ENCODE measurements at regions not wholly inside any gene's neighbourhood (a gene's known extent, or its start where the extent isn't known, plus 50 kb on each side); places are given as distances from the start of the nearest gene placed in this dataset.

GRCh38 chrX:74251006-74251930 lies 52.7 kb upstream of the ZCCHC13 start:
- Histone ChIP-seq H3K36me3 (ENCODE audit: insufficient read depth, low read length) (peaks cover 23% of the 10 kb centered on the region), H3K4me2 (ENCODE audit: low read length) (no peak overlapping the region), H3K4me1 (ENCODE audit: control insufficient read depth, insufficient read depth, low read length) (peaks cover 19% of the 10 kb centered on the region), H3K9me3 (replicated peaks; ENCODE audit: low read length) (no peaks in the 10 kb centered on the region), H3K4me3 (ENCODE audit: low read length) (no peak overlapping the region), H3K27me3 (ENCODE audit: control insufficient read depth, insufficient read depth, low read length) (peaks cover 11% of the 10 kb centered on the region), H3K9ac (ENCODE audit: low read depth, low read length) (no peak overlapping the region)

GRCh38 chrX:74250574-74250973 lies 53.4 kb upstream of the ZCCHC13 start:
- Histone ChIP-seq H3K4me1 (ENCODE audit: control insufficient read depth, insufficient read depth, low read length) (peaks cover 19% of the 10 kb centered on the region), H3K9ac (ENCODE audit: low read depth, low read length) (no peak overlapping the region), H3K9me3 (replicated peaks; ENCODE audit: low read length) (no peaks in the 10 kb centered on the region), H3K36me3 (ENCODE audit: insufficient read depth, low read length) (peaks cover 16% of the 10 kb centered on the region), H3K27me3 (ENCODE audit: control insufficient read depth, insufficient read depth, low read length) (peaks cover 11% of the 10 kb centered on the region), H3K4me2 (ENCODE audit: low read length) (no peak overlapping the region), H3K4me3 (ENCODE audit: low read length) (no peak overlapping the region)

- H3K36me3 ChIP-seq (ENCODE audit: insufficient read depth, low read length) = peaks cover 12% of the 10 kb centered on the region
- H3K9ac ChIP-seq (ENCODE audit: low read depth, low read length) = no peak overlapping the region
- H3K9me3 ChIP-seq (replicated peaks; ENCODE audit: low read length) = no peaks in the 10 kb centered on the region
- no peak overlapping the region for H3K4me3 ChIP-seq (ENCODE audit: low read length)
- no peak overlapping the region for H3K4me2 ChIP-seq (ENCODE audit: low read length)
- peaks cover 11% of the 10 kb centered on the region for H3K27me3 ChIP-seq (ENCODE audit: control insufficient read depth, insufficient read depth, low read length)
- peaks cover 19% of the 10 kb centered on the region for H3K4me1 ChIP-seq (ENCODE audit: control insufficient read depth, insufficient read depth, low read length)
These were observed 54.0 kb upstream of the ZCCHC13 start for GRCh38 chrX:74249963-74250362.

- Histone ChIP-seq H3K4me2 (ENCODE audit: low read length) (no peak overlapping the region), H3K27me3 (ENCODE audit: control insufficient read depth, insufficient read depth, low read length) (peaks cover 4% of the 10 kb centered on the region), H3K9me3 (replicated peaks; ENCODE audit: low read length) (no peaks in the 10 kb centered on the region), H3K4me3 (ENCODE audit: low read length) (no peak overlapping the region), H3K36me3 (ENCODE audit: insufficient read depth, low read length) (peaks cover 12% of the 10 kb centered on the region), H3K9ac (ENCODE audit: low read depth, low read length) (no peak overlapping the region), H3K4me1 (ENCODE audit: control insufficient read depth, insufficient read depth, low read length) (peaks cover 19% of the 10 kb centered on the region)
These were observed 55.1 kb upstream of the ZCCHC13 start for GRCh38 chrX:74248889-74249288.

GRCh38 chrX:74246524-74246923 lies 57.5 kb upstream of the ZCCHC13 start:
- no peak overlapping the region for H3K9ac ChIP-seq (ENCODE audit: low read depth, low read length)
- H3K36me3 ChIP-seq (ENCODE audit: insufficient read depth, low read length) = peaks cover 15% of the 10 kb centered on the region
- peaks cover 3% of the 10 kb centered on the region for H3K27me3 ChIP-seq (ENCODE audit: control insufficient read depth, insufficient read depth, low read length)
- H3K4me2 ChIP-seq (ENCODE audit: low read length) = no peak overlapping the region
- no peaks in the 10 kb centered on the region for H3K9me3 ChIP-seq (replicated peaks; ENCODE audit: low read length)
- H3K4me3 ChIP-seq (ENCODE audit: low read length) = no peak overlapping the region
- H3K4me1 ChIP-seq (ENCODE audit: control insufficient read depth, insufficient read depth, low read length) = peaks cover 28% of the 10 kb centered on the region

- Histone ChIP-seq H3K9ac (ENCODE audit: low read depth, low read length) (no peak overlapping the region), H3K36me3 (ENCODE audit: insufficient read depth, low read length) (peaks cover 6% of the 10 kb centered on the region)
These were observed 61.4 kb upstream of the ZCCHC13 start for GRCh38 chrX:74242484-74243138.

GRCh38 chrX:74242050-74242449 lies 61.9 kb upstream of the ZCCHC13 start:
- Histone ChIP-seq H3K27me3 (ENCODE audit: control insufficient read depth, insufficient read depth, low read length) (peaks cover 2% of the 10 kb centered on the region), H3K9ac (ENCODE audit: low read depth, low read length) (no peak overlapping the region), H3K4me2 (ENCODE audit: low read length) (no peak overlapping the region), H3K4me3 (ENCODE audit: low read length) (no peak overlapping the region), H3K9me3 (replicated peaks; ENCODE audit: low read length) (no peaks in the 10 kb centered on the region), H3K4me1 (ENCODE audit: control insufficient read depth, insufficient read depth, low read length) (peaks cover 17% of the 10 kb centered on the region), H3K36me3 (ENCODE audit: insufficient read depth, low read length) (peaks cover 6% of the 10 kb centered on the region)

More at GRCh38 chrX:74242484-74243138, 61.4 kb upstream of the ZCCHC13 start:
- Histone ChIP-seq H3K4me3 (ENCODE audit: low read length) (no peak overlapping the region), H3K4me2 (ENCODE audit: low read length) (no peak overlapping the region), H3K4me1 (ENCODE audit: control insufficient read depth, insufficient read depth, low read length) (peaks cover 21% of the 10 kb centered on the region), H3K9me3 (replicated peaks; ENCODE audit: low read length) (no peaks in the 10 kb centered on the region), H3K27me3 (ENCODE audit: control insufficient read depth, insufficient read depth, low read length) (peaks cover 2% of the 10 kb centered on the region)

GRCh38 chrX:74238771-74239170 lies 65.2 kb upstream of the ZCCHC13 start:
- Histone ChIP-seq H3K36me3 (ENCODE audit: insufficient read depth, low read length) (peaks cover 6% of the 10 kb centered on the region), H3K27me3 (ENCODE audit: control insufficient read depth, insufficient read depth, low read length) (peaks cover 2% of the 10 kb centered on the region), H3K4me1 (ENCODE audit: control insufficient read depth, insufficient read depth, low read length) (peaks cover 13% of the 10 kb centered on the region), H3K4me3 (ENCODE audit: low read length) (no peak overlapping the region), H3K4me2 (ENCODE audit: low read length) (no peak overlapping the region), H3K9ac (ENCODE audit: low read depth, low read length) (no peak overlapping the region), H3K9me3 (replicated peaks; ENCODE audit: low read length) (no peaks in the 10 kb centered on the region)

- peaks cover 2% of the 10 kb centered on the region for H3K27me3 ChIP-seq (ENCODE audit: control insufficient read depth, insufficient read depth, low read length)
- no peaks in the 10 kb centered on the region for H3K9me3 ChIP-seq (replicated peaks; ENCODE audit: low read length)
- no peak overlapping the region for H3K4me2 ChIP-seq (ENCODE audit: low read length)
- H3K9ac ChIP-seq (ENCODE audit: low read depth, low read length) = no peak overlapping the region
- H3K4me1 ChIP-seq (ENCODE audit: control insufficient read depth, insufficient read depth, low read length) = no peaks in the 10 kb centered on the region
- H3K36me3 ChIP-seq (ENCODE audit: insufficient read depth, low read length) = no peaks in the 10 kb centered on the region
- no peak overlapping the region for H3K4me3 ChIP-seq (ENCODE audit: low read length)
These were observed 69.2 kb upstream of the ZCCHC13 start for GRCh38 chrX:74234818-74235217.

- H3K9ac ChIP-seq (ENCODE audit: low read depth, low read length) = no peak overlapping the region
- no peaks in the 10 kb centered on the region for H3K9me3 ChIP-seq (replicated peaks; ENCODE audit: low read length)
- H3K27me3 ChIP-seq (ENCODE audit: control insufficient read depth, insufficient read depth, low read length) = no peaks in the 10 kb centered on the region
- no peak overlapping the region for H3K4me3 ChIP-seq (ENCODE audit: low read length)
- H3K36me3 ChIP-seq (ENCODE audit: insufficient read depth, low read length) = no peaks in the 10 kb centered on the region
- no peak overlapping the region for H3K4me2 ChIP-seq (ENCODE audit: low read length)
- H3K4me1 ChIP-seq (ENCODE audit: control insufficient read depth, insufficient read depth, low read length) = no peaks in the 10 kb centered on the region
These were observed 71.1 kb upstream of the ZCCHC13 start for GRCh38 chrX:74232859-74233258.

GRCh38 chrX:74231625-74232024 lies 72.4 kb upstream of the ZCCHC13 start:
- H3K4me1 ChIP-seq (ENCODE audit: control insufficient read depth, insufficient read depth, low read length) = no peaks in the 10 kb centered on the region
- no peaks in the 10 kb centered on the region for H3K9me3 ChIP-seq (replicated peaks; ENCODE audit: low read length)
- H3K27me3 ChIP-seq (ENCODE audit: control insufficient read depth, insufficient read depth, low read length) = no peaks in the 10 kb centered on the region
- no peak overlapping the region for H3K4me2 ChIP-seq (ENCODE audit: low read length)
- no peak overlapping the region for H3K9ac ChIP-seq (ENCODE audit: low read depth, low read length)
- H3K4me3 ChIP-seq (ENCODE audit: low read length) = no peak overlapping the region
- no peaks in the 10 kb centered on the region for H3K36me3 ChIP-seq (ENCODE audit: insufficient read depth, low read length)

Data from skeletal muscle satellite cell (primary cell).